Uterus (tissue), 3 donors: ENCODE measurements at regions not wholly inside any gene's neighbourhood (a gene's known extent, or its start where the extent isn't known, plus 50 kb on each side); places are given as distances from the start of the nearest gene placed in this dataset.

Experiments used
- DNase-seq, 2 donors: peaks; one replicate each; pipeline ENCODE4 v3.0.0-alpha.2; 2019 to 2020
- H3K27ac ChIP-seq, 2 donors: fragments of 200-600 bp; sonication (generic); 1 replicate in 1 of 2; 2 replicates in 1 of 2; pipeline ENCODE4 v1.5.1; 2016 to 2018
- H3K27me3 ChIP-seq, 2 donors: fragments of 200-600 bp; sonication (generic); one replicate each; pipeline ENCODE4 v1.5.1; 2018 to 2019; ENCODE audit warnings: control low read depth in 1 of 2
- H3K36me3 ChIP-seq, 2 donors: fragments of 200-600 bp; sonication (generic); one replicate each; pipeline ENCODE4 v1.5.1; 2019; ENCODE audit warnings: control low read depth in 1 of 2
- H3K4me1 ChIP-seq, 2 donors: fragments of 200-600 bp; sonication (generic); one replicate each; pipeline ENCODE4 v1.5.1; 2018 to 2019; ENCODE audit warnings: control low read depth in 1 of 2
- H3K4me3 ChIP-seq, 2 donors: fragments of 200-600 bp; sonication (generic); 1 replicate in 1 of 2; 2 replicates in 1 of 2; pipeline ENCODE4 v1.5.1; 2018 to 2019; ENCODE audit warnings: mild to moderate bottlenecking in 1 of 2
- H3K9me3 ChIP-seq, 2 donors: fragments of 200-600 bp; sonication (generic); one replicate each; pipeline ENCODE4 v1.5.1; 2019; ENCODE audit warnings: control low read depth in 1 of 2
- CTCF ChIP-seq, 4 experiments: fragments of 200-600 bp in 2 of 4; fragments of 450-650 bp in 2 of 4; sonication (generic) in 2 of 4; IDR thresholded peaks; one replicate each; pipeline ENCODE4 v1.5.1; 2016 to 2019; ENCODE audit warnings: antibody characterized with exemption in 4 of 4, mild to moderate bottlenecking in 2 of 4, moderate library complexity in 1 of 4
- POLR2A ChIP-seq, 2 donors: fragments of 450-650 bp; IDR thresholded peaks; one replicate each; pipeline ENCODE4 v1.6.1; 2016; ENCODE audit warnings: antibody characterized with exemption in 2 of 2, mild to moderate bottlenecking in 1 of 2, moderate library complexity in 1 of 2
- intact Hi-C: fragments of 100-400 bp; cut with DNase I; formaldehyde crosslinking; loops from one replicate; pipeline ENCODE4 v1.15.1; 2023; ENCODE audit warnings: low total_unique reads
- donor health status: DM: yes; HTN: yes; CAD: no.

GRCh38 chr21:35254765-35255138 lies 205.7 kb upstream of the RUNX1 start:
- no peak for TF ChIP-seq CTCF (IDR thresholded peaks at IDR 0.05)
- TF ChIP-seq POLR2A (IDR thresholded peaks at IDR 0.05): no peak
- Histone ChIP-seq H3K4me3 (no peak overlapping the region), H3K27me3 (no peaks in the 10 kb centered on the region), H3K36me3 (no peaks in the 10 kb centered on the region), H3K4me1 (no peaks in the 10 kb centered on the region), H3K27ac (no peak overlapping the region), H3K9me3 (no peaks in the 10 kb centered on the region)
- DNase-seq: no peak
- intact Hi-C loops: no loop called here

GRCh38 chr21:35254006-35254764 lies 205.1 kb upstream of the RUNX1 start:
- Histone ChIP-seq H3K27ac (peak overlapping the region in 1 of 2 donors; percentile 24), H3K4me3 (no peak overlapping the region), H3K9me3 (no peaks in the 10 kb centered on the region), H3K36me3 (no peaks in the 10 kb centered on the region), H3K4me1 (no peaks in the 10 kb centered on the region), H3K27me3 (no peaks in the 10 kb centered on the region)
- no peak for DNase-seq
- intact Hi-C loops: no loop called here
- TF ChIP-seq POLR2A (IDR thresholded peaks at IDR 0.05): no peak
- no peak for TF ChIP-seq CTCF (IDR thresholded peaks at IDR 0.05)

- TF ChIP-seq POLR2A (IDR thresholded peaks at IDR 0.05) (no peak), CTCF (IDR thresholded peaks at IDR 0.05) (no peak)
- no peaks in the 10 kb centered on the region for H3K4me1 ChIP-seq
- H3K4me3 ChIP-seq: no peak overlapping the region
- no peaks in the 10 kb centered on the region for H3K9me3 ChIP-seq
- no peak for DNase-seq
- H3K27me3 ChIP-seq: no peaks in the 10 kb centered on the region
- H3K27ac ChIP-seq: no peak overlapping the region
- no peaks in the 10 kb centered on the region for H3K36me3 ChIP-seq
- intact Hi-C loops: no loop called here
Measured at GRCh38 chr21:35252831-35253230, 203.7 kb upstream of the RUNX1 start.

- Histone ChIP-seq H3K27ac (no peak overlapping the region), H3K27me3 (no peaks in the 10 kb centered on the region), H3K4me3 (no peak overlapping the region), H3K36me3 (no peaks in the 10 kb centered on the region), H3K4me1 (no peaks in the 10 kb centered on the region), H3K9me3 (no peaks in the 10 kb centered on the region)
- intact Hi-C loops: no loop called here
- TF ChIP-seq CTCF (IDR thresholded peaks at IDR 0.05): no peak
- TF ChIP-seq POLR2A (IDR thresholded peaks at IDR 0.05): no peak
- DNase-seq: no peak
Measured at GRCh38 chr21:35249636-35250035, 200.5 kb upstream of the RUNX1 start.

- intact Hi-C loops: no loop called here
- Histone ChIP-seq H3K9me3 (no peaks in the 10 kb centered on the region), H3K4me3 (no peak overlapping the region), H3K27ac (no peak overlapping the region), H3K27me3 (no peaks in the 10 kb centered on the region), H3K36me3 (no peaks in the 10 kb centered on the region), H3K4me1 (no peaks in the 10 kb centered on the region)
- DNase-seq: no peak
- TF ChIP-seq CTCF (IDR thresholded peaks at IDR 0.05) (no peak), POLR2A (IDR thresholded peaks at IDR 0.05) (no peak)
Measured at GRCh38 chr21:35245879-35246278, 196.8 kb upstream of the RUNX1 start.
